Astrocyte of the cerebellum (primary cell): ENCODE measurements at regions not wholly inside any gene's neighbourhood (a gene's known extent, or its start where the extent isn't known, plus 50 kb on each side); places are given as distances from the start of the nearest gene placed in this dataset.

Experiments
- DNase-seq: peaks from one replicate; pipeline ENCODE4 v3.0.0-alpha.2; 2011; ENCODE audit warnings: low read depth
- H3K4me3 ChIP-seq: 2 replicates; pipeline ENCODE4 v1.5.1; 2011; ENCODE audit warnings: mild to moderate bottlenecking, low read depth, low read length, moderate library complexity
- in situ Hi-C: cut with HindIII; loops from 2 replicates; pipeline ENCODE4 v1.10.0; 2017; ENCODE audit warnings: low sequenced_read_pairs
- TF ChIP-seq, protein P1 (sequence below): IDR thresholded peaks from 2 replicates; pipeline ENCODE4 v1.5.1; 2012; ENCODE audit warnings: low read length, low read depth, moderate library complexity, mild to moderate bottlenecking; ENCODE audit errors: missing control alignments

GRCh38 chr13:42486711-42487198 is 87.2 kb upstream of the TNFSF11 start:
- in situ Hi-C loops = no loop called here
- TF ChIP-seq, protein P1, sequence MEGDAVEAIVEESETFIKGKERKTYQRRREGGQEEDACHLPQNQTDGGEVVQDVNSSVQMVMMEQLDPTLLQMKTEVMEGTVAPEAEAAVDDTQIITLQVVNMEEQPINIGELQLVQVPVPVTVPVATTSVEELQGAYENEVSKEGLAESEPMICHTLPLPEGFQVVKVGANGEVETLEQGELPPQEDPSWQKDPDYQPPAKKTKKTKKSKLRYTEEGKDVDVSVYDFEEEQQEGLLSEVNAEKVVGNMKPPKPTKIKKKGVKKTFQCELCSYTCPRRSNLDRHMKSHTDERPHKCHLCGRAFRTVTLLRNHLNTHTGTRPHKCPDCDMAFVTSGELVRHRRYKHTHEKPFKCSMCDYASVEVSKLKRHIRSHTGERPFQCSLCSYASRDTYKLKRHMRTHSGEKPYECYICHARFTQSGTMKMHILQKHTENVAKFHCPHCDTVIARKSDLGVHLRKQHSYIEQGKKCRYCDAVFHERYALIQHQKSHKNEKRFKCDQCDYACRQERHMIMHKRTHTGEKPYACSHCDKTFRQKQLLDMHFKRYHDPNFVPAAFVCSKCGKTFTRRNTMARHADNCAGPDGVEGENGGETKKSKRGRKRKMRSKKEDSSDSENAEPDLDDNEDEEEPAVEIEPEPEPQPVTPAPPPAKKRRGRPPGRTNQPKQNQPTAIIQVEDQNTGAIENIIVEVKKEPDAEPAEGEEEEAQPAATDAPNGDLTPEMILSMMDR = no peak
- H3K4me3 ChIP-seq = no peak overlapping the region
- peak; percentile 67 for DNase-seq

DNA sequence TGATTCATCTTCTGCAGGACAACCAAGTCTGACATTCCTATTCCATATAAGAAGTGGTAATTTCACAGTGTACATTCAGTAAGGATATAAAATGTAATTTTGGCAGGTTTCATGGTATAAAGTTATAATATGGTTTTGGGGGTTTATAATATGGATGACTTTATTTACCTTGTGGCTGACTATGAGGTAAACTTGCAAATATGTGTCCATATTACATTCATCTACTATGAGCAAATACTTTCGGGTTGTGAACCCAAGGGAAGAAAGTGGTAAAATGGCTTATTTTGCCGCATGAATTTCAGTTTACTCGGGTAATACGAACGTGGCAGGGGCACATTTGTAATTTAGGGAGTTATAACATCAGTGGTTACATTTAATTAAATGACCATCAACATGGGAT is 86.7 kb upstream of the TNFSF11 start:
- in situ Hi-C loops = no loop called here
- DNase-seq = peak; percentile 13
- no peak overlapping the region for H3K4me3 ChIP-seq
- TF ChIP-seq, protein P1 = no peak

DNA sequence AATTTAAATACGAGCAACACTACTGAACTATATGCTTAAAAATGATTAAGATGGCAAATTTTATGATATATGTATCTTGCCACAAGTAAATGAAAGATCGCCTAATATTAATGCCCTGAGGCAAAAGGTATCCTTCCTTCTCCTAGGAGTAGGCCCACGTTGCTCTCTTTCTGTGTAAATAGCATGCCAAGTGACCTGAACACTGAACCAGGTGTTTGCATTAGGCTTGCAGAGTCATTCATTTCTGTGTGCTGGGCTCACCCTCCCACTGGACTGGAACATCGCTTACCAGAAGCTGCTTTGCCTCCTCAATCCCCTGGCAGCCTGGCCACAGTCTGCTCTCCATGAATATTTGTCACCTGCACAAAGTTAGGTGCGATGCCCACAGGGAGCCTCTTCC is 83.3 kb upstream of the TNFSF11 start:
- no peak overlapping the region for H3K4me3 ChIP-seq
- TF ChIP-seq, protein P1 = no peak
- in situ Hi-C loops = no loop called here
- DNase-seq = no peak

DNA sequence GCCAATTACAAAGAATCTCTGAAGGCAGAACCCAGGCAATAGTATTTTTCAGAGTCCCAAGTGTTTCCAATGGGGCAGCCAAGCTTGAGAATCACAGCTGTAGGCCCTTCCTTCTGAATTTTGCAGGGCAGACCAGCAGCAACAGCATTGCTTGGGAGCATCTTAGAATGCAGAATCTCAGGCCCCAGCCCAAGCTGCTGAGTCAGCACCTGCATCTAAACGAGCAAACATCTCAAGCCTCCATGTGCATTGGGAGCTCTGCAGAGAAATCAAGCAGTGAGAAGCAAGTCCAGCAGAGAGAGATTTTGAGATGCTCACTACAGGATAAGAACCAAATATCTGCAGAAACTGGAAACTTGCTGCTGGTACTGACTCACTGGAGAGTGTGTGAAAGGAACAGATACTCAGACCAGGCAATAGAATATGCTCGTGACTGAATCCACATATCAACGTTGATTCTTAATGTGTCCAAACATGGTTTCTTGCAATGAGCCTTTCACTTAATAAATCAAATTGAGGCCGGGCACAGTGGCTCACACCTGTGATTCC is 81.5 kb upstream of the TNFSF11 start:
- TF ChIP-seq, protein P1 = no peak
- H3K4me3 ChIP-seq = no peak overlapping the region
- no peak for DNase-seq
- in situ Hi-C loops = no loop called here

GRCh38 chr13:42494157-42494556 is 79.8 kb upstream of the TNFSF11 start:
- no peak for DNase-seq
- in situ Hi-C loops = no loop called here
- H3K4me3 ChIP-seq = no peak overlapping the region
- TF ChIP-seq, protein P1 = no peak

- DNase-seq = no peak
- TF ChIP-seq, protein P1 = no peak
- in situ Hi-C loops = no loop called here
- H3K4me3 ChIP-seq = no peak overlapping the region
These were observed 78.7 kb upstream of the TNFSF11 start for GRCh38 chr13:42495255-42495654.
